ENCODE measurements at regions not wholly inside any gene's neighbourhood (a gene's known extent, or its start where the extent isn't known, plus 50 kb on each side); places are given as distances from the start of the nearest gene placed in this dataset.
"Not testable (repeated sequence)": the region's sequence is repeated elsewhere in the genome, so short reads cannot be mapped to it uniquely, and the experiment has no call there.

DNA sequence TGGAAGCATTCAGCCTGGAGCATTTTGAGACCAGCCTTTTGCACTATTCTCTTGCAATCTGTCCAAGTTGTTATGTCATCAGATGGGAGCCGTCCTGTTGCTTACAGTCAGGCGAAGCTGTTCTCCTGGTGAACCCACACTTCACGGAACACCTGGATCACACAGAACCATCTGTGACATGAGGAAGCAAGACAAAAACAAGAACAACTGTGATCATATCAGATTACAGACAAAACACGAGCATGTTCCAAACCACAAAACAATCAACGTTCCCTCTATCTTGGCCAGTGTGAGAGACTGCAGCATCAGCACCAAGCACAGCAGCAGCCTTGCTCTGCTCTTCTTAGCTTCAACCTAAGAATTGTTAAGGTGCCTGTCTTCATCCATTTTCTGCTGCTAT, 180.5 kb upstream of the SFSWAP start:
- no peak for DNase-seq

DNA sequence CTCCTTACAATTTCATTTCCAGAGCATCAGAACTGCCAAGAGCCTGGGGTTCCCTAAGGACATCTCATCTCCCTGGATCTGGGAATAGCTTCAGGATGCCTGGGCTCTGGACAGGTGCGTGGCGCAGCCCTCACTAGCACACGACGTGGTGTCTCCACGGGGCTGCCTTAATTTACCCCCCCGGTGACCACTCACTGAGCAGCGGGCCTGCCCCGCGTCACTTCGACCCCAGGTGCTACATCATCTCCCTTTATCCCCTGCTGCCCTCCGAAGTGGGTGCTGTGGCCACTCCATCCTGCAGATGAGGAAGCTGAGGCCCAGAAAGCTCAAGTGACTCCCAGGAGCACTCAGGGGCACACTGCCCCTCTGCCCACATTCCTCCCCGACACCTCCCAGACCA, 177.8 kb upstream of the SFSWAP start:
- no peak for DNase-seq

DNA sequence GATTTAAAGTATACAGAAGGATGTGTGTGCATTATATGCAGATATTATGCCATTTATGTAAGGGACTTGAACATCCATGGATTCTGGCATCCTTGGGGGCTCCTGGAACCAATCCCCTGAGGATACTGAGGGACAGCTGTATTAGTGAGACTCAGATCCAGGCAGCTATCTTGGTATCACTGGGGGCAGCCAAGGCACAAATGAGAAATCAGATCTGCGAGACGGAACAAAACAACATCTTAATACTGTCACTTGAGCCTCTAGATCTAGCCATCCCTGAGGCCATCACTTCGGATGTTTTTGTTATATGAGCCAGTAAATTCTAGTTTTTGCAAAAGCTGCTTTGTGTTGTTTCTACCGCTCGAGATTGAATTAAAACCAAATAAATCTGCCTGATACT, 175.1 kb upstream of the SFSWAP start:
- no peak for DNase-seq

DNA sequence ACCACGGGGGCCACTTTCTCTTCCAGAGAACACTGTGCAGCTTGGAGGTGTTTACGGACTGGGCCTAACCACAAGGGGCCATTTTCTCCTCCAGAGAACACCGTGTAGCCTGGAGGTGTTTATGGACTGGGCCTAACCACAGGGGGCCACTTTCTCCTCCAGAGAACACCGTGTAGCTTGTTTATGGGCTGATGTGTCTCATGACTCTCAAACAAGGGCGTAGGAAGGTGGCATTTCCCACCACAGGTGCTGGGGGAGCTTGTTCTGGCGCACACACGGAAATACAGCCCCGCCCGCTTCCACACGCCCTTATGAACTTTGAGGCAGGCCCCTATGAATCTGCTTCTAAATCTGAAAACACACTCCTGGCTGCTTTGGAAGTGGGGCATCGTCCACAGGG, 174.6 kb upstream of the SFSWAP start:
- DNase-seq: peak; percentile 28 to 34

DNA sequence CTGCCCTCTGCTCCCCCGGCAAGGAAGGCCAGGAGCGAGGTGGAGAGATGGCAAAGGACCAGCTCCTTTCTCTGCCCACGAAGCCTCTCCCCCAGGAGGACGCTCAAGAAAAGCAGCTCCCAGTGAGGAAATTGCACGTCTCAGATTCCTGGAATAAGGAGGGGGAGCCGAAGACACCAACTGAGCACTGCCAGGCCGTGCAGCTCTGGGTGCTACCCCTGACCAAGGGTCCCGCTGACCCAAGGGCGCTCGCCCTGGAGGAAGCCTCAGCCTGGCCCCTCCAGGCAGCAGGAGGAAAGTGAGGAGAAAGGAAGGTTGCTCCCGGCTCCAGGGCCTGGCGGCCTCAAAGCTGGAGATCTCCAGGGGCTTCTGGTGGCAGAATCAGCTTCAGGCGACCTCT, 174.1 kb upstream of the SFSWAP start:
- DNase-seq: no peak

DNA sequence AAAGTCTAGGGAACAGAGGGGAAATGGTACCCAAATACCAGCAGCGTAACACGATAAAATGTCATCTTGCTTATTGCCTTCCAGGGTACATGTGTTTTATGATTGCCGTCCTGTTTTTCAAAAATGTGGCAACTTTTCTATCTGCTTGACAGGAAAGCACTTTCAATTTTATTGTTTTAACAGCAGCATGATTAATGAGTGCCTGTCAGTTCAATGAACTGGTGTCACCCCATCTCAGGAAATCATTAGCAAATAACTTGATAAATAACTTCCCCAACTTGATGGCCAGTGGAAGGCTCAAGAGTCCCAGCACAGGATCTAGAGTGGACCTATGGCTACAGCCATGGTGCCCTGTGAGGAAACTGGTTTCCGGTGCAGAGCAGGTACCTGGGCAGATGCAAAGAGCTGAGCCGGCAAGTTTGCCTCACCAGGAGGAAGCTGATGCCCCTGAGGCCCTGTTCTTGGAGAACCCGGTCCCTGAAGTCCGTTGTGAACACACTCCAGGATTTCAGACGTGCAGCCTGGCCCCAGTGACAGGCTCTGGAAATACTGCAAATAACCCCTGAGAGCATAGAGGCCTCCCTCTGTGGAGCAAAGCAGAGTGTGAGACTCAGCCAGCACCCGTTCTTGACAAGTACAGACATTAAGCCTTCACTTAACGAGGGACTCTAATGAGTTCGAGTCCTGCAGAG, 173.5 kb upstream of the SFSWAP start:
- DNase-seq: no peak

DNA sequence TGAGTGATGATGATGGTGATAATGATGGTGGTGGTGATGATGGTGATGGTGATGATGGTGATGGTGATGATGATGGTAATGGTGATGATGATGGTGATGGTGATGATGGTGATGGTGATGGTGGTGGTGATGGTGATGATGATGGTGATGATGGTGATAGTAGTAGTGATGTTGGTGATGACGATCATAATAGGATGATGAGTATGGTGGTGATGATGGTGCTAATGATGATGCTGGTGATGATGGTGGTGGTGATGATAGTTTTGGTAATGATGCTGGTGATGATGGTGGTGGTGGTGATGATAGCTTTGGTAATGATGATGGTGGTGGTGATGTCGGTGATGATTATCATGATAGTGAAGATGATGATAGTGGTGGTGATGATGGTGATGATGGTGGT, 171.5 kb upstream of the SFSWAP start:
- DNase-seq: no peak

DNA sequence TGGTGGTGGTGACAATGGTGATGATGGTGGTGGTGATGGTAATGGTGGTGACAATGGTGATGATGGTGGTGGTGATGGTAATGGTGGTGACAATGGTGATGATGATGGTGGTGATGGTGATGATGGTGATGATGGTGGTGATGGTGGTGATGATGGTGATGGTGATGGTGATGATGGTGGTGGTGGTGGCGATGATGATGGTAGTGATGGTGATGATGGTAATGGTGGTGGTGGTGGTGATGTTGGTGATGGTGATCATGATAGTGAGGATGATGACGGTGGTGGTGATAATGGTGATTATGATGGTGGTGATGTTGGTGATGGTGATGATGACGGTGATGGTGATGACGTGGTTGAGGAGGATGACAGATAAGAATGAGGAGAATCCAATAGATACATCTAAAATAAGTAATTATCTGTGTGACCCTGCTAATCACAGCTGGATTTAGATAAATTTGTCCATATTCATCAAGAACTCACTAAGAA, 170.7 kb upstream of the SFSWAP start:
- no peak for DNase-seq

DNA sequence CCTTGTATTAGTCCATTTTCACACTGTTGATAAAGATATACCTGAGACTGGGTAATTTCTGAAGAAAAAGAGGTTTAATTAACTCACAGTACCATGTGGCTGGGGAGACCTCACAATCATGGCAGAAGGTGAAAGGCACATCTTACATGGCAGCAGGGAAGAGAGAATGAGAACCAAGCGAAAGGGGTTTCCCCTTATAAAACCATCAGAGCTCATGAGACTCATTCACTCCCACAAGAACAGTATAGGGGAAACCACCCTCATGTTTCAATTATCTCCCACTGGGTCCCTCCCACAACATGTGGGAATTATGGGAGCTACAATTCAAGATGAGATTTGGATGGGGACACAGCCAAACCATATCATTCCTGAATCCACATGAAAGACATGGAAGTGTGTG, 169.4 kb upstream of the SFSWAP start:
- DNase-seq: not testable (repeated sequence)

DNA sequence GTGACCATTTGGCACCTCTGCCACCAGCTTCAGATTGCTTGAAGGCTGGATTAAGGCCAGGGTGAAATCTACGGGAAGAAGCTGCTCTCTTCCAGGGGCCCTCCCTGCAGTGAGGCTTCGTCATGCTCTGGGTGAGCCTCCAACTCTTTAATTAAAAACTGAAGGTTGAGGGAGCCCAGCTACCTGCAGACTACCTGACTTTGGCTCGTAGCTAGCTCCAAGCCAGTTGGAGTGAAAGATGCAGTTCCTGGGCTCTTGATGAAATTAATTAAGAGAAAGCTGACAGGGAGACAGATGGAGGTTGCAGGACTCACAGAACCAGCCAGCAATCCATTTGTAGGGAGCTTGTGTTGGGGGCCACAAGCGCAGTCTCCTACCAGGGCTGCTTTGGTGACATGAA, 168.5 kb upstream of the SFSWAP start:
- DNase-seq: no peak

DNA sequence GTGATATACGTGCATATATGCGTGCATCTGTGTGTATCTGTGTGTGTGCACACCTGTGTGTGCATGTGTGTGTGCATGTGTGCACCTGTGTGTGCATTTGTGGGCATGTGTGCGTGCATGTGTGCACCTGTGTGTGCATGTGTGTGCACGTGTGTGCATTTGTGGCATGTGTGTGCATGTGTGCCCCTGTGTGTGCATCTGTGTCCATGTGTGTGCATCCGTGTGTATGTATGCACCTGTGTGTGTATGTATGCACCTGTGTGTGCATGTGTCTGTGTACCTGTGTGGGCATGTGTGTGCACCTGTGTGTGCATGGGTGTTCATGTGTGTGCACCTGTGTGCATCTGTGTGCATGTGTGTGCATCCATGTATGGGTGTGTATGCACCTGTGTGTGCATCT, 167.8 kb upstream of the SFSWAP start:
- no peak for DNase-seq

DNA sequence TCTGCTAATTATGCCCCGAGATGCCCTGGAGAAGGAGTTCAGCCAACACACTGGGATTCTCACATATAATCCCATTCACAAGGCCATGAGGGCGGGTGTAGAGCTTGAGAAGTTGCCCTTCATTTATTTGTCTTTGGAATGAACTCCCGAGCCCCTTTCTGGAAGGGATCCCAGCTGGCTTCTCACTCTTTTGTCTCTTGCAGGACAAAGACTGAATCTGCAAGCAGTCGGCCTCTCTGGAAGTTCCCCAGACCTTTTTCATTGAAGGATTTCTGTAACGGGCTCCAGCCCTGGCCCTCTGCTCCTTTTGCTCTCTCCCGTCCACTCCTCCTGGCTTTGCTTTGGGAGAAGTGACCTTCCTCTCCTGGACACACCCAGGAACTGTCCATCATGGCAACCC, 163.3 kb upstream of the SFSWAP start:
- no peak for DNase-seq

DNA sequence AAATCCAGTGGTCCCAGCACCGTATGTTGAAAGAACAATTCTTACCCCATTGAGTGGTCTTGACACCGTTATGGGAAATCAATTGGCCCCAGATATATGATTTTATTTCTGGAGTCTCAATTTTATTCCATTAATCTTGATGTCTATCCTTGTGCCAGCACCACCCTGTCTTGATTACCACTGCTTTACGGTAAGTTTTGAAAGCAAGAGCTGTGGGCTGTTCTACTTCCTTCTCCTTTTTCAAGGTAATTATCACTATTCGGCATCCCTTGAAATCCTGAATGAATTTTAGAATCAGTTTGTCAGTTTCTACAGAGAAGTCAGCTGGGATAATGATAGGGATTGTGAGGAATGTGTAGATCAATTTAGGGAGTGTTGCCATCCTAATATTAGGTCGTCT, 160.8 kb upstream of the SFSWAP start:
- no peak for DNase-seq

DNA sequence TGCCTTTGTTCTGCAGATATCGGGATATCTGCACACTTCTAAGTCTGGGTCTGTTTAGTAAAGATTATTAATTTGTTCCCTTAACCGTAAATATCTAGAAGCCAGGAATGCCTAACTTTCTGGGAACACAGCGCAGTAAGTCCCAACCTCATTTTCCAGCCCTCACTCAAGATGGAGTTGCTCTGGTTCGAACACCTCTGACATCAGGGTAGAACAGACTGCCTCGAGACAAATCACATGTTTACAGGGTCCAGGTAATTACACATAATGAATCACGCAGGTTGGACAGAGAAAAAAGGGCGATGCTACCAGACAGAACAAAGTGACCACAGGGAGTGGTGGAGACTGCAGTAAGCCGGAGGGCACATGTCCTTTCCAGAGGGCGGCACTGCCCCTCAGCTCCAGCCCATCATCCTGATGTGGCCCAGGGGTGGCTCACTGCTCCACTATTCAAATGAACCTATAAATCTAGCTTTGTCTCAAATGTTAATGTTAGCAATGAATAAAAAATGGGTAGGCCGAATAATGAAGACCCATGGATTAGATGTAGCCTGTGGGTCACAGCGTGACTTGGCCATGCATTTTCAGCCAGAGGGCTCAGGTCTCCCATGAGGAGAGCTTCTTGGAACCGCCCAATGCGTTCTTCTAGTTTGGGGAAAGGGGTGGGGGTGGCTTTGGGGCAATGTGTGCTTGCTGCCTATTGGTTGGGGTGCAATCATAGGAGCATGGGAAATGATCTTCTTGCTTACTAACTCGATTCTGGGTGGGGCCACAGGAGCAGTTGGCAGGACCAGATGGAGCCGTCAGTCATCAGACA, 159.0 kb upstream of the SFSWAP start:
- no peak for DNase-seq

DNA sequence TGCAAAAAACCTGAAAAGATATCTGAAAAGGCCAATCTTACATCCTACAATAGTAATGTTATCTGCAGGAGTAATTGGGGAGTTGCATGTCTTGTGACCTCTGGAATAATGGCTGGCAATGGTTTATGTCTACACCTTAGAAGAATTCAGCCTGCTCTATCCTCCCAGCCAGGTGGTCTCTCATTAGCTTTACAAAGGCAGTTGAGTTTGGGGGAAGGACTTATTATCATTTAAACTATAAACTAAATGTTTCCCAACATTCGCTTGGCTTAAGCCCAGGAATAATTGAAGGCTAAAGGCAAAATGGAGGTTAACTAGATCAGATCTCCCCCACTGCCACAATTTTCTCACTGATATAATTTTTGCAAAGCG, 158.4 kb upstream of the SFSWAP start:
- no peak for DNase-seq

DNA sequence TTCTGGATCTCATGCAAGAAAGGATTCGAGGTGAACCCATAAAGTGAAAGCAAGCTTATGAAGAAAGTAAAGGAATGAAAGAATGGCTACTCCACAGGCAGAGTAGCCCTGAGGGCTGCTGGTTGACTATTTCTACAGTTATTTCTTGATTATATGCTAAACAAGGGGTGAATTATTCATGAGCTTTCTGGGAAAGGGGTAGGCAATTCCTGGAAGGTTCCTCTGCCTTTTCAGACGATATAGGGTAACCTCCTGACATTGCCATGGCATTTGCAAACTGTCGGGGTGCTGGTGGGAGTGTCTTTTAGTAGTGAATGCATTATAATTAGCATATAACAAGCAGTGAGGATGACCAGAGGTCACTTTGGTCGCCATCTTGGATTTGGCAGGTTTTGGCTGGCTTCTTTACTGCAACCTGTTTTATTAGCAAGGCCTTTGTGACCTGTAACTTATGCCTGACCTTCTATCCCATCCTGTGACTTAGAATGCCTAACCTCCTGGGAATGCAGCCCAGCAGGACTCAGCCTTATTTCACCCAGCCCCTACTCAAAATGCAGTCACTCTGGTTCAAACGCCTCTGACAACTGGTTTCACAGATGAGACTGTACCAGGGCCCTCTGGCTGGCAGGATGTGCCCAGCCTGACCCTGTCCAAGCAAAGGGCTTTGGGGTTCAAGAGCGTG, 157.7 kb upstream of the SFSWAP start:
- DNase-seq: no peak

DNA sequence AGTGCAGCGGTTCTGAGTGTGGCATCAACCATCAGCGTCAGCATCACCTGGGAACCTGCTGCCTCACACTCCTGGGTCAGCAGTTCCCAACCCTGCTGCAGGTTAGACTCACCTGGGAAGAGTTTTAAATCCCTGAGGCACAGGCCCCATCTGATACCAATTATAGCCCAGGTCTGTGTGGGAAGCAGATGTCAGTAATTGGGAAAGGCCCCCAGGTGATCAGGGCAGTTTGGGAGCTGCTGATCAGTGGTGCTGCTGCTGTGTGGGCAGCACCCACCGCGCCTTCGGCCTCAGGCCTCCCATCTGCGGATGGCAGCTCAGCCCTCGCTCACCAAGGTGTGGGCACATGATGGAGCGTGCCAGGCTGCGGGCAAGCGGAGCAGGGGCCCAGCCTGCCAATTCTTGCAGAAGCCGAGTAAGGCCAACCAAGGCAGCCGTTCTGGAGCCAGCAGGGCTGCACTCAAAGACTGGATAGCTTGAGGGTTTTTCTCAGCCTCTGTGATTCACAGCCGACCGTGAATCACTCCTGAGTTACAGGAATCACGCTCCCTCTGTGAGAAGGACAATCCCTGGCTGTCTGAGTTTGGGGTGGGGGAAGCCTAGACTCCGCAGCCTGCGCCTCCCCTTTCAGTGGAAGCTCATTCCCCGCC, 155.6 kb upstream of the SFSWAP start:
- no peak for DNase-seq

DNA sequence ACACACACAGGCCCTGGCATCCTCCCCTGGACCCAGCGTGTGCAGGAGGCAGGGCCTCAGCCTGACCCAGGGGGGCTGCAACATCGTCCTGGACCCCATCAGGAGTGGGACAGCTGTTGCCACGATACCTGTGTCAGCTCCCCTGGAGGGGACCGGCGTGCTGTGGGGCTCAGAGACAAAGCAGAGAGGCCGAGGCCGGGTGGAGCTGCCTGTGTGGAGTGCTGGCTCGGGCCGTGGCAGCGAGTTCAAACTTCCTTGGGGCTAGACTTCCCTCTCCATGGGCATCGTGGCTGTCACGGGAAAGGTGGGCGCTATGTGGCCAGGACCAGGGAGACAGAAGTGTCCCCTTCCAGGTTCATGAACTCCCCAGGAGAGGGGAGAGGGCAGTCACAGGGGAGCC, 155.0 kb upstream of the SFSWAP start:
- no peak for DNase-seq

DNA sequence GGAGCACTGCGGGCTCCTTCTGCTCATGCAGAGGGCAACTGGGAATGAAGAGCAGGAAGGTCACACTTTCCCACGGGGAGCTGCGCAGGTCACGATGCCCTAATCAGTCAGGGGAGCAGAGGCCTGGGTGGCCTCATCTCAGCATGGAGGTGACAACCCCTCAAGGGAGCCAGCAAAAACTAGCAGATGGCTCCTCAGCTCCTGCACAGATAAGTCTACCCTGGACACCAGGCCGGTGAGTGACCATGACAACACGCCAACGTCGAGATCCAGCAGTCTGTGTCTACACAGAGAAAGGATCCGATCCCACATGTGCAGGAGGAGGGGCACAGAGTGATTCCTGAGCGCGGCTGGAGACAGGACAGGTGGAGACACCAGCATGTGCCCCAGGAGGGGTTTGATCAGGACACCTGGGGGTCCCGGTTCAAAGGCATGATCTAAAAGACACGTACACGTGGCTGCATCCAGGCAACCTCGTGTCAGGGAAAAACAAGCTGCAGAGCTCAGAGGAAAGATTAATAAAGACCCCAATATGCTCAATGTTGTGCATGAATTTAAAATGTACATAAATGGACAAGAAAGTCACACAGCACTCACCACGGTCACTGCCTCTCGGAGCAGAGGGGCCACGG, 153.7 kb upstream of the SFSWAP start:
- DNase-seq: no peak

DNA sequence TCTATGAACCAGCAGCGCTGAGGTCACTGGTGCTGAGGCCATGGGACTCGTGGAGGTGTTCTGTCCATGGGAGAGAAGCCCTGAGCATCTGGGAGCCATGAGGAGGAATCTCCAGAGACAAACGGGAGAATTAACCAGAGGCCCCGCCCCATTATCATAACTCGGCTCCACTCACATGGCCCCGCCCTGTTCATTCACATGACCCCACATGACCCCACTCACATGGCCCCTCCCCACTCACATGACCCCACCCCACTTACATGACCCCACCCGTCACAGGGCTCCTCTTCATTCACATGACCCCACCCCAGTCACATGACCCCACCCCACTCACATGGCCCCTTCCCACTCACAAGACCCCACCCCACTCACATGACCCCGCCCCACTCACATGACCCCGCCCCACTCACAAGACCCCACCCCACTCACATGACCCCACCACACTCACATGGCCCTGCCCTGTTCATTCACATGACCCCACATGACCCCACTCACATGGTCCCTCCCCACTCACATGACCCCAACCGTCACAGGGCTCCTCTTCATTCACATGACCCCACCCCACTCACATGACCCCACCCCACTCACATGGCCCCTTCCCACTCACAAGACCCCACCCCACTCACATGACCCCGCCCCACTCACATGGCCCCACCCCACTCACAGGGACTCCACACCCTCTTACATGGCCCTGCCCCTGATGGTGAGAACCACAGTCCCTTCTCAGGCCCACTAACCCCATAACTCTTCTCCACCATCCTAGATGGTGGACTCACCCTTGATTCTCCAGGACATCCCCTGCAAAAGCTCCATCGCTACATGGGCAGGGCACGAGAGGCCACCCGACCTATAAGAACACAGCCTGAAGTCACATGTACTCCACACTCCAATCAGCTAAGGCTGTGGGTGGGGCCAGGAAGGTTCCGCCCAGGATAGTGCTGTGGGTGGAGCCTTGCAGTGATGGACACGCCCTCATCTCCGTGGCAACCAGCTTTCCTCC, 151.1 kb upstream of the SFSWAP start:
- no peak for DNase-seq

DNA sequence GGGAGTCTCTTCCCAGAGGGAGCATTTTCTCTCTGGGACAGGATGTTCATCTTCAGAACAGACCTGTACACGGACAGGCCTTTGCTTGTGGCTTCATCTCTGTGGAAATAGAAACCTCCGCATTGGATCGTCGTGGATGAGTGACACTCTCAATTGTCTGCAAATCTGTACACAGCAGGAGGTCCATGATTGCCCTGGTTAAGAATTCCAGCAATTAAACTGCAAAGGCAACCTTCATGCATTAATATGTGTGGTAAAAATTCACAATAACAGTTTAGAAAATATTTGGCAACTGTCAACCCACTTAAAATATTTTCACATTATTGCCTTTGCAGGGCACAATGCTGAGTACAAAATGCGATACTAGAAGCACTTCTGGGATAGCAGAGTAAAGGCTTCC, 149.8 kb upstream of the SFSWAP start:
- no peak for DNase-seq
